HCT116 (cell line): ENCODE measurements at regions not wholly inside any gene's neighbourhood (a gene's known extent, or its start where the extent isn't known, plus 50 kb on each side); places are given as distances from the start of the nearest gene placed in this dataset.

Source experiments
- ATAC-seq: fragments of 200-7000 bp; cut with Tn5 transposase; 2 replicates; pipeline ENCODE4 v1.9.1; 2020; ENCODE audit warnings: mild to moderate bottlenecking, moderate library complexity
- BruUV-seq: library from RNA; stranded (reverse); fragments of 400-500 nt; replicated peaks from 2 replicates; lab custom pipeline; 2021; lab: Mats Ljungman, UMichigan
- CTCF ChIA-PET: fragments of 300-600 bp; sonication (Branson Sonifier 250); formaldehyde crosslinking; loops from one replicate; lab custom pipeline; 2021; ENCODE audit warnings: antibody characterized with exemption; lab: Charles Lee
- POLR2A ChIA-PET: fragments of 300-600, 350-600 bp; sonication (Branson Sonifier 250); formaldehyde crosslinking; loops from one replicate; lab custom pipeline; 2021; ENCODE audit warnings: antibody characterized with exemption; lab: Charles Lee
- RAD21 ChIA-PET, 2 experiments: fragments of 300-600 bp; sonication (Branson Sonifier 250); formaldehyde crosslinking; loops; one replicate each; lab custom pipeline; 2023; ENCODE audit warnings: low total read pairs in 2 of 2; ENCODE audit not compliant: uncharacterized antibody in 2 of 2, unreplicated experiment in 2 of 2, low non-redundant PET in 1 of 2; lab: Charles Lee
- DNase-seq: peaks from one replicate; pipeline ENCODE4 v3.0.0-alpha.2; 2010; ENCODE audit warnings: low read depth, low spot score
- H2AFZ ChIP-seq: fragments of 200-600 bp; shearing (Covaris generic), sonication (generic); 2 replicates; pipeline ENCODE4 v1.6.1; 2017; ENCODE audit warnings: low read depth, mixed run types, mixed read lengths, antibody characterized with exemption, low read length; ENCODE audit not compliant: poor library complexity, severe bottlenecking
- H3K27ac ChIP-seq: 2 replicates; pipeline ENCODE4 v1.5.1; 2012; ENCODE audit warnings: low read depth, low read length
- H3K27me3 ChIP-seq: fragments of 200-600 bp; sonication (generic); 2 replicates; pipeline ENCODE4 v1.6.1; 2016; ENCODE audit warnings: mixed run types, low read length, mixed read lengths; ENCODE audit not compliant: insufficient read depth
- H3K36me3 ChIP-seq, 2 experiments: fragments of 200-500 bp in 1 of 2; fragments of 200-600 bp in 1 of 2; sonication (Bioruptor generic) in 1 of 2; sonication (generic) in 1 of 2; 2 replicates each; pipeline versions ENCODE4 v1.5.1 to v1.6.1; 2014 to 2016; ENCODE audit warnings: low read length in 2 of 2, inconsistent platforms in 1 of 2, mixed read lengths in 1 of 2, mixed run types in 1 of 2; ENCODE audit not compliant: insufficient read depth in 2 of 2, control insufficient read depth in 1 of 2
- H3K4me1 ChIP-seq, 2 experiments: fragments of 200-600 bp in 1 of 2; sonication (generic) in 1 of 2; 2 replicates each; pipeline versions ENCODE4 v1.5.1 to v1.6.1; 2012 to 2017; ENCODE audit warnings: low read length in 2 of 2, inconsistent platforms in 1 of 2, mild to moderate bottlenecking in 1 of 2, mixed read lengths in 1 of 2, mixed run types in 1 of 2, moderate library complexity in 1 of 2; ENCODE audit not compliant: insufficient read depth in 2 of 2, control insufficient read depth in 1 of 2
- H3K4me2 ChIP-seq: fragments of 200-600 bp; sonication (generic); 2 replicates; pipeline ENCODE4 v1.6.1; 2017; ENCODE audit warnings: mixed run types, low read length, mixed read lengths
- H3K4me3 ChIP-seq, 2 experiments: fragments of 200-600 bp in 1 of 2; sonication (generic) in 1 of 2; replicated peaks in 1 of 2; 2 replicates each; pipeline ENCODE4 v1.5.1; 2011 to 2016; ENCODE audit warnings: low read length in 2 of 2, control low read depth in 1 of 2, low read depth in 1 of 2, mild to moderate bottlenecking in 1 of 2, mixed read lengths in 1 of 2, mixed run types in 1 of 2
- H3K79me2 ChIP-seq: fragments of 200-600 bp; sonication (generic); 2 replicates; pipeline ENCODE4 v1.6.1; 2017; ENCODE audit warnings: mild to moderate bottlenecking, mixed run types, low read length, moderate library complexity, mixed read lengths; ENCODE audit not compliant: insufficient read depth
- H3K9ac ChIP-seq: fragments of 200-600 bp; sonication (generic); 2 replicates; pipeline ENCODE4 v1.6.1; 2016; ENCODE audit warnings: low read length, mixed read lengths
- H3K9me2 ChIP-seq: fragments of 200-600 bp; sonication (generic), shearing (Covaris generic); 2 replicates; pipeline ENCODE4 v1.6.1; 2017; ENCODE audit warnings: mixed run types, mild to moderate bottlenecking, moderate library complexity; ENCODE audit not compliant: insufficient read depth
- H3K9me3 ChIP-seq, 2 experiments: fragments of 200-500 bp in 1 of 2; fragments of 200-600 bp in 1 of 2; sonication (Bioruptor generic) in 1 of 2; sonication (generic) in 1 of 2; 2 replicates each; pipeline ENCODE4 v1.6.1; 2014 to 2017; ENCODE audit warnings: low read length in 2 of 2, mixed read lengths in 2 of 2, inconsistent platforms in 1 of 2, low read depth in 1 of 2, mild to moderate bottlenecking in 1 of 2, mixed run types in 1 of 2, moderate library complexity in 1 of 2; ENCODE audit not compliant: control insufficient read depth in 1 of 2, insufficient read depth in 1 of 2
- H4K20me1 ChIP-seq: fragments of 200-600 bp; sonication (generic), shearing (Covaris generic); 2 replicates; pipeline ENCODE4 v1.6.1; 2017; ENCODE audit warnings: mixed run types, mild to moderate bottlenecking, moderate library complexity; ENCODE audit not compliant: insufficient read depth
- CBX3 ChIP-seq: IDR thresholded peaks from 2 replicates; pipeline ENCODE4 v1.6.1; 2012; ENCODE audit warnings: low read depth
- ELF1 ChIP-seq: IDR thresholded peaks from 2 replicates; pipeline ENCODE4 v1.6.1; 2012; ENCODE audit warnings: low read depth, borderline replicate concordance
- EZH2phosphoT487 ChIP-seq: fragments of 200-600 bp; IDR thresholded peaks from 2 replicates; pipeline ENCODE4 v1.6.1; 2018; ENCODE audit warnings: antibody characterized with exemption, borderline replicate concordance
- FOSL1 ChIP-seq: IDR thresholded peaks from 2 replicates; pipeline ENCODE4 v1.6.1; 2012; ENCODE audit warnings: low read depth
- POLR2AphosphoS5 ChIP-seq: IDR thresholded peaks from 2 replicates; pipeline ENCODE4 v1.6.1; 2011; ENCODE audit warnings: mild to moderate bottlenecking, low read depth, low read length, moderate library complexity
- RAD21 ChIP-seq: IDR thresholded peaks from 2 replicates; pipeline ENCODE4 v1.6.1; 2012; ENCODE audit warnings: low read depth, mild to moderate bottlenecking
- SP1 ChIP-seq: IDR thresholded peaks from 2 replicates; pipeline ENCODE4 v1.6.1; 2012; ENCODE audit warnings: low read depth
- ZFX ChIP-seq: fragments of 450-650 bp; IDR thresholded peaks from 2 replicates; pipeline ENCODE4 v1.6.1; 2017
- intact Hi-C: fragments of 100-400 bp; cut with micrococcal nuclease; formaldehyde crosslinking; loops from 2 replicates; pipeline ENCODE4 v1.10.0; 2022
- TF ChIP-seq, protein P1 (sequence below): IDR thresholded peaks from 2 replicates; pipeline ENCODE4 v1.6.1; 2011; ENCODE audit warnings: mild to moderate bottlenecking, low read length, moderate library complexity; ENCODE audit not compliant: insufficient replicate concordance; ENCODE audit errors: extremely low read depth
- TF ChIP-seq, protein P2 (sequence below): IDR thresholded peaks from 2 replicates; pipeline ENCODE4 v1.6.1; 2012; ENCODE audit warnings: low read depth

DNA sequence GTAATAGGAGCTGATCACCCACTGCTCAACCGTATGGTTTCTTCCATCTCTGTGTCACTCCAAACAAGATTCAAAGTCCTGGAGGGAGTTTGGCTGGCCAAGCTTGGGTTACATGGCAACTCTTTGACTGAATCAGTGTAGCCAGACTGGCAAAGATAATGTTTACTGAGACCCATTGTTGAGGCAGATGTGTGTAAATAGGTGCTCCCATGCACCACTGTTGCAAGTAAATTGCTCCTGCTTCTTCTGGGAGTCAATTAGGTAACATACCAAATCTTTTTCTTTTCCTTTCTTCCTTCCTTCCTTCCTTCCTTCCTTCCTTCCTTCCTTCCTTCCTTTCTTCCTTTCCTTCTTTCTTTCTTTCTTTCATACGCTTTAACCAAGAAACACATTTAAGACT is 86.3 kb upstream of the DHX40 start:
- DNase-seq (no peak), ATAC-seq (no peak)
- Histone ChIP-seq H3K4me3 (no peak overlapping the region), H3K79me2 (no peaks in the 10 kb centered on the region), H3K4me1 (peaks cover 0 to 5% of the 10 kb centered on the region in 2 experiments; a peak in 2 of 4 replicates), H3K9ac (no peak overlapping the region), H4K20me1 (no peaks in the 10 kb centered on the region), H3K9me3 (no peaks in the 10 kb centered on the region), H3K9me2 (no peaks in the 10 kb centered on the region), H3K27ac (no peak overlapping the region), H3K4me2 (no peak overlapping the region), H3K27me3 (no peaks in the 10 kb centered on the region), H3K36me3 (no peaks in the 10 kb centered on the region), H2AFZ (no peak overlapping the region)
- RAD21 ChIA-PET = no interaction called here
- BruUV-seq = no TSS peak
- TF ChIP-seq, protein P1, sequence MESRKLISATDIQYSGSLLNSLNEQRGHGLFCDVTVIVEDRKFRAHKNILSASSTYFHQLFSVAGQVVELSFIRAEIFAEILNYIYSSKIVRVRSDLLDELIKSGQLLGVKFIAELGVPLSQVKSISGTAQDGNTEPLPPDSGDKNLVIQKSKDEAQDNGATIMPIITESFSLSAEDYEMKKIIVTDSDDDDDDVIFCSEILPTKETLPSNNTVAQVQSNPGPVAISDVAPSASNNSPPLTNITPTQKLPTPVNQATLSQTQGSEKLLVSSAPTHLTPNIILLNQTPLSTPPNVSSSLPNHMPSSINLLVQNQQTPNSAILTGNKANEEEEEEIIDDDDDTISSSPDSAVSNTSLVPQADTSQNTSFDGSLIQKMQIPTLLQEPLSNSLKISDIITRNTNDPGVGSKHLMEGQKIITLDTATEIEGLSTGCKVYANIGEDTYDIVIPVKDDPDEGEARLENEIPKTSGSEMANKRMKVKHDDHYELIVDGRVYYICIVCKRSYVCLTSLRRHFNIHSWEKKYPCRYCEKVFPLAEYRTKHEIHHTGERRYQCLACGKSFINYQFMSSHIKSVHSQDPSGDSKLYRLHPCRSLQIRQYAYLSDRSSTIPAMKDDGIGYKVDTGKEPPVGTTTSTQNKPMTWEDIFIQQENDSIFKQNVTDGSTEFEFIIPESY = no peak
- TF ChIP-seq CBX3 (no peak), EZH2phosphoT487 (no peak), POLR2AphosphoS5 (no peak), ELF1 (no peak), FOSL1 (no peak), RAD21 (no peak), ZFX (no peak), SP1 (no peak)
- TF ChIP-seq, protein P2, sequence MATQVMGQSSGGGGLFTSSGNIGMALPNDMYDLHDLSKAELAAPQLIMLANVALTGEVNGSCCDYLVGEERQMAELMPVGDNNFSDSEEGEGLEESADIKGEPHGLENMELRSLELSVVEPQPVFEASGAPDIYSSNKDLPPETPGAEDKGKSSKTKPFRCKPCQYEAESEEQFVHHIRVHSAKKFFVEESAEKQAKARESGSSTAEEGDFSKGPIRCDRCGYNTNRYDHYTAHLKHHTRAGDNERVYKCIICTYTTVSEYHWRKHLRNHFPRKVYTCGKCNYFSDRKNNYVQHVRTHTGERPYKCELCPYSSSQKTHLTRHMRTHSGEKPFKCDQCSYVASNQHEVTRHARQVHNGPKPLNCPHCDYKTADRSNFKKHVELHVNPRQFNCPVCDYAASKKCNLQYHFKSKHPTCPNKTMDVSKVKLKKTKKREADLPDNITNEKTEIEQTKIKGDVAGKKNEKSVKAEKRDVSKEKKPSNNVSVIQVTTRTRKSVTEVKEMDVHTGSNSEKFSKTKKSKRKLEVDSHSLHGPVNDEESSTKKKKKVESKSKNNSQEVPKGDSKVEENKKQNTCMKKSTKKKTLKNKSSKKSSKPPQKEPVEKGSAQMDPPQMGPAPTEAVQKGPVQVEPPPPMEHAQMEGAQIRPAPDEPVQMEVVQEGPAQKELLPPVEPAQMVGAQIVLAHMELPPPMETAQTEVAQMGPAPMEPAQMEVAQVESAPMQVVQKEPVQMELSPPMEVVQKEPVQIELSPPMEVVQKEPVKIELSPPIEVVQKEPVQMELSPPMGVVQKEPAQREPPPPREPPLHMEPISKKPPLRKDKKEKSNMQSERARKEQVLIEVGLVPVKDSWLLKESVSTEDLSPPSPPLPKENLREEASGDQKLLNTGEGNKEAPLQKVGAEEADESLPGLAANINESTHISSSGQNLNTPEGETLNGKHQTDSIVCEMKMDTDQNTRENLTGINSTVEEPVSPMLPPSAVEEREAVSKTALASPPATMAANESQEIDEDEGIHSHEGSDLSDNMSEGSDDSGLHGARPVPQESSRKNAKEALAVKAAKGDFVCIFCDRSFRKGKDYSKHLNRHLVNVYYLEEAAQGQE = no peak
- intact Hi-C loops = no loop called here
- CTCF ChIA-PET = no interaction called here
- POLR2A ChIA-PET = no interaction called here
